ENCODE measurements at regions not wholly inside any gene's neighbourhood (a gene's known extent, or its start where the extent isn't known, plus 50 kb on each side); places are given as distances from the start of the nearest gene placed in this dataset.
A peak's percentile ranks its signal among the peaks of the same experiment; 100 is the strongest.
"Not testable (repeated sequence)": the region's sequence is repeated elsewhere in the genome, so short reads cannot be mapped to it uniquely, and the experiment has no call there.

- DNase-seq, result no peak
Measured at GRCh38 chr4:75422998-75423397, 91.2 kb downstream of the RCHY1 start.

- no peak for DNase-seq
Measured at GRCh38 chr4:75412746-75413145, 101.5 kb downstream of the RCHY1 start.

- DNase-seq, result no peak
Measured at GRCh38 chr4:75398501-75398900, 115.7 kb downstream of the RCHY1 start.

GRCh38 chr4:75391489-75392166 lies 122.6 kb downstream of the RCHY1 start:
- no peak for DNase-seq

GRCh38 chr4:75386426-75386825 lies 127.8 kb downstream of the RCHY1 start:
- not testable (repeated sequence) for DNase-seq

GRCh38 chr4:75385106-75385505 lies 129.1 kb downstream of the RCHY1 start:
- DNase-seq, result no peak

GRCh38 chr4:75376543-75376942 lies 137.7 kb downstream of the RCHY1 start:
- DNase-seq, result no peak

GRCh38 chr4:75371915-75372314 lies 142.3 kb downstream of the RCHY1 start:
- no peak for DNase-seq

- peak; percentile 26 for DNase-seq
Measured at GRCh38 chr4:75370576-75370975, 143.6 kb downstream of the RCHY1 start.

GRCh38 chr4:75345423-75345822 lies 168.8 kb downstream of the RCHY1 start:
- no peak for DNase-seq

- no peak for DNase-seq
Measured at GRCh38 chr4:75344915-75345314, 169.3 kb downstream of the RCHY1 start.

GRCh38 chr4:75343333-75343732 lies 170.9 kb downstream of the RCHY1 start:
- DNase-seq, result no peak

- DNase-seq, result peak; percentile 71
Measured at GRCh38 chr4:75340561-75340960, 173.6 kb downstream of the RCHY1 start.

GRCh38 chr4:75338352-75338880 lies 175.8 kb downstream of the RCHY1 start:
- no peak for DNase-seq

GRCh38 chr4:75327804-75328512 lies 186.2 kb downstream of the RCHY1 start:
- no peak for DNase-seq

- no peak for DNase-seq
Measured at GRCh38 chr4:75325318-75325979, 188.8 kb downstream of the RCHY1 start.

- DNase-seq, result no peak
Measured at GRCh38 chr4:75321484-75321883, 192.7 kb downstream of the RCHY1 start.

GRCh38 chr4:75317641-75318040 lies 196.6 kb downstream of the RCHY1 start:
- DNase-seq, result not testable (repeated sequence)

- no peak for DNase-seq
Measured at GRCh38 chr4:75308049-75308448, 206.2 kb downstream of the RCHY1 start.

- DNase-seq, result no peak
Measured at GRCh38 chr4:75306506-75306905, 207.7 kb downstream of the RCHY1 start.

GRCh38 chr4:75302648-75303047 lies 211.6 kb downstream of the RCHY1 start:
- DNase-seq, result no peak

GRCh38 chr4:75289914-75290582 lies 224.2 kb downstream of the RCHY1 start:
- peak; percentile 87 for DNase-seq

All from NCI-H69 (cell line).